Transverse colon (tissue), 4 donors: ENCODE measurements at regions not wholly inside any gene's neighbourhood (a gene's known extent, or its start where the extent isn't known, plus 50 kb on each side); places are given as distances from the start of the nearest gene placed in this dataset.

Experiments
- DNase-seq: peaks from one replicate; pipeline ENCODE4 v3.0.0-alpha.2; 2019
- H3K27ac ChIP-seq, 4 donors: fragments of 200-600 bp; sonication (generic); 2 replicates each; pipeline ENCODE4 v1.5.1; 2016 to 2018; ENCODE audit warnings: inconsistent platforms in 4 of 4
- H3K27me3 ChIP-seq: fragments of 200-600 bp; sonication (generic); 2 replicates; pipeline ENCODE4 v1.5.1; 2017; ENCODE audit warnings: inconsistent platforms
- H3K36me3 ChIP-seq, 4 donors: fragments of 200-600 bp; sonication (generic); 2 replicates each; pipeline ENCODE4 v1.5.1; 2017 to 2019; ENCODE audit warnings: inconsistent platforms in 4 of 4
- H3K4me1 ChIP-seq, 4 donors: fragments of 200-600 bp; sonication (generic); 2 replicates each; pipeline ENCODE4 v1.5.1; 2017 to 2020; ENCODE audit warnings: inconsistent platforms in 4 of 4
- H3K4me3 ChIP-seq, 4 donors: fragments of 200-600 bp; sonication (generic); 1 replicate in 1 of 4; 2 replicates in 3 of 4; pipeline versions ENCODE4 v1.5.1 to v1.6.1; 2017 to 2019; ENCODE audit warnings: inconsistent platforms in 4 of 4
- H3K9me3 ChIP-seq, 2 donors: fragments of 200-600 bp; sonication (generic); 2 replicates each; pipeline ENCODE4 v1.5.1; 2017 to 2019; ENCODE audit warnings: inconsistent platforms in 2 of 2
- CTCF ChIP-seq, 5 experiments: fragments of 200-600 bp in 3 of 5; fragments of 450-650 bp in 2 of 5; sonication (generic) in 3 of 5; IDR thresholded peaks; 1 replicate in 2 of 5; 2 replicates in 3 of 5; pipeline ENCODE4 v1.5.1; 2016 to 2017; ENCODE audit warnings: antibody characterized with exemption in 5 of 5, inconsistent platforms in 3 of 5, mild to moderate bottlenecking in 2 of 5, moderate library complexity in 1 of 5
- EP300 ChIP-seq: sonication (generic); formaldehyde crosslinking; IDR thresholded peaks from one replicate; pipeline ENCODE4 v1.6.1; 2017; ENCODE audit warnings: antibody characterized with exemption, low read depth
- POLR2A ChIP-seq: fragments of 450-650 bp; IDR thresholded peaks from one replicate; pipeline ENCODE4 v1.6.1; 2016; ENCODE audit warnings: antibody characterized with exemption, mild to moderate bottlenecking, moderate library complexity
- POLR2AphosphoS5 ChIP-seq, 3 donors: sonication (generic); formaldehyde crosslinking; IDR thresholded peaks; one replicate each; pipeline ENCODE4 v1.6.1; 2016; ENCODE audit warnings: antibody characterized with exemption in 3 of 3
- WGBS, 2 donors: methylation state at CpG; one replicate each; pipeline ENCODE4 v1.1.5; 2018; ENCODE audit warnings: low coverage in 1 of 2; 5-methylcytosine and 5-hydroxymethylcytosine counted together
- in situ Hi-C, 4 donors: fragments of 200-750 bp; cut with MboI; loops; one replicate each; pipeline versions ENCODE4 v1.15.0 to v1.15.1; 2017; ENCODE audit warnings: low sequenced_read_pairs in 3 of 4, low pct_ligation_motif_present in 1 of 4, low pct_unique_long_range_greater_than_20kb in 1 of 4
- intact Hi-C: fragments of 100-400 bp; cut with DNase I; formaldehyde crosslinking; loops from one replicate; pipeline ENCODE4 v1.15.1; 2023; ENCODE audit warnings: low total_unique reads

GRCh38 chr2:144999936-145000335 lies 480.0 kb upstream of the ZEB2 start:
- intact Hi-C loops = no loop called here

GRCh38 chr2:144999071-144999875 lies 479.4 kb upstream of the ZEB2 start:
- no peaks in the 10 kb centered on the region for H3K4me1 ChIP-seq
- intact Hi-C loops (no loop called here), in situ Hi-C loops (no loop called here)
- no peak overlapping the region for H3K27ac ChIP-seq
- H3K4me3 ChIP-seq = no peak overlapping the region
- H3K27me3 ChIP-seq = no peaks in the 10 kb centered on the region
- TF ChIP-seq POLR2AphosphoS5 (IDR thresholded peaks at IDR 0.05) (no peak), CTCF (IDR thresholded peaks at IDR 0.05) (no peak), POLR2A (no peak), EP300 (no peak)
- no peaks in the 10 kb centered on the region for H3K36me3 ChIP-seq
- WGBS, 2 donors = 77 to 83% methylated on average over 7 of the region's 7 CpGs
- H3K9me3 ChIP-seq = no peaks in the 10 kb centered on the region
- no peak for DNase-seq

More at GRCh38 chr2:144999936-145000335, 480.0 kb upstream of the ZEB2 start:
- Histone ChIP-seq H3K27me3 (no peaks in the 10 kb centered on the region), H3K4me1 (no peaks in the 10 kb centered on the region), H3K27ac (no peak overlapping the region), H3K9me3 (no peaks in the 10 kb centered on the region), H3K4me3 (no peak overlapping the region), H3K36me3 (no peaks in the 10 kb centered on the region)
- 47 to 60% methylated on average over 1 of the region's 1 CpG for WGBS, 2 donors
- in situ Hi-C loops = no loop called here
- TF ChIP-seq POLR2A (no peak), CTCF (IDR thresholded peaks at IDR 0.05) (no peak), POLR2AphosphoS5 (IDR thresholded peaks at IDR 0.05) (no peak), EP300 (no peak)
- DNase-seq = no peak

GRCh38 chr2:144998435-144998834 lies 478.5 kb upstream of the ZEB2 start:
- 69 to 72% methylated on average over 4 of the region's 4 CpGs for WGBS, 2 donors
- Histone ChIP-seq H3K9me3 (no peaks in the 10 kb centered on the region), H3K27me3 (no peaks in the 10 kb centered on the region), H3K27ac (no peak overlapping the region), H3K4me3 (no peak overlapping the region), H3K36me3 (no peaks in the 10 kb centered on the region), H3K4me1 (no peaks in the 10 kb centered on the region)
- TF ChIP-seq CTCF (IDR thresholded peaks at IDR 0.05) (no peak), EP300 (no peak)
- in situ Hi-C loops (no loop called here), intact Hi-C loops (no loop called here)
- DNase-seq = no peak

- in situ Hi-C loops (no loop called here), intact Hi-C loops (no loop called here)
- no peaks in the 10 kb centered on the region for H3K36me3 ChIP-seq
- no peaks in the 10 kb centered on the region for H3K4me1 ChIP-seq
- H3K9me3 ChIP-seq = no peaks in the 10 kb centered on the region
- H3K27me3 ChIP-seq = no peaks in the 10 kb centered on the region
- no peak for TF ChIP-seq POLR2AphosphoS5 (IDR thresholded peaks at IDR 0.05)
- 59 to 78% methylated on average over 5 of the region's 5 CpGs for WGBS, 2 donors
- H3K27ac ChIP-seq = peak overlapping the region in 1 of 4 donors; percentile 53
- no peak for DNase-seq
- H3K4me3 ChIP-seq = no peak overlapping the region
These were observed 476.4 kb upstream of the ZEB2 start for GRCh38 chr2:144996225-144996795.
